HG02884 (cell line): ENCODE measurements at regions not wholly inside any gene's neighbourhood (a gene's known extent, or its start where the extent isn't known, plus 50 kb on each side); places are given as distances from the start of the nearest gene placed in this dataset.

ENCODE experiments used
- ATAC-seq: cut with Tn5 transposase; IDR thresholded peaks from one replicate; pipeline ENCODE4 v1.9.1; 2021; ENCODE audit warnings: mild to moderate bottlenecking, moderate library complexity; ENCODE audit not compliant: unreplicated experiment

- no peak for ATAC-seq
These were observed 123.5 kb upstream of the RALGAPA2 start for GRCh38 chr20:20835897-20836296.

- ATAC-seq = no peak
These were observed 121.6 kb upstream of the RALGAPA2 start for GRCh38 chr20:20834008-20834407.

GRCh38 chr20:20832715-20833114 is 120.3 kb upstream of the RALGAPA2 start:
- no peak for ATAC-seq

GRCh38 chr20:20831794-20832193 is 119.3 kb upstream of the RALGAPA2 start:
- no peak for ATAC-seq

GRCh38 chr20:20829681-20830080 is 117.2 kb upstream of the RALGAPA2 start:
- no peak for ATAC-seq

GRCh38 chr20:20827992-20828597 is 115.7 kb upstream of the RALGAPA2 start:
- ATAC-seq = no peak

GRCh38 chr20:20824924-20825584 is 112.6 kb upstream of the RALGAPA2 start:
- no peak for ATAC-seq

- no peak for ATAC-seq
These were observed 111.0 kb upstream of the RALGAPA2 start for GRCh38 chr20:20823476-20823881.

- no peak for ATAC-seq
These were observed 109.2 kb upstream of the RALGAPA2 start for GRCh38 chr20:20821484-20822260.

- no peak for ATAC-seq
These were observed 108.5 kb upstream of the RALGAPA2 start for GRCh38 chr20:20820785-20821483.

GRCh38 chr20:20820104-20820503 is 107.7 kb upstream of the RALGAPA2 start:
- ATAC-seq = no peak

- ATAC-seq = no peak
These were observed 104.7 kb upstream of the RALGAPA2 start for GRCh38 chr20:20816969-20817755.

GRCh38 chr20:20815711-20816455 is 103.4 kb upstream of the RALGAPA2 start:
- no peak for ATAC-seq

GRCh38 chr20:20814685-20815084 is 102.2 kb upstream of the RALGAPA2 start:
- ATAC-seq = no peak

- no peak for ATAC-seq
These were observed 99.7 kb upstream of the RALGAPA2 start for GRCh38 chr20:20812136-20812535.

GRCh38 chr20:20808016-20808415 is 95.6 kb upstream of the RALGAPA2 start:
- no peak for ATAC-seq

GRCh38 chr20:20806121-20807095 is 94.0 kb upstream of the RALGAPA2 start:
- ATAC-seq = no peak

GRCh38 chr20:20803011-20803410 is 90.6 kb upstream of the RALGAPA2 start:
- no peak for ATAC-seq

GRCh38 chr20:20802328-20802727 is 89.9 kb upstream of the RALGAPA2 start:
- no peak for ATAC-seq
